Transverse colon (tissue), 4 donors: ENCODE measurements at regions not wholly inside any gene's neighbourhood (a gene's known extent, or its start where the extent isn't known, plus 50 kb on each side); places are given as distances from the start of the nearest gene placed in this dataset.

Source experiments
- DNase-seq: peaks from one replicate; pipeline ENCODE4 v3.0.0-alpha.2; 2019
- H3K27ac ChIP-seq, 4 donors: fragments of 200-600 bp; sonication (generic); 2 replicates each; pipeline ENCODE4 v1.5.1; 2016 to 2018; ENCODE audit warnings: inconsistent platforms in 4 of 4
- H3K27me3 ChIP-seq: fragments of 200-600 bp; sonication (generic); 2 replicates; pipeline ENCODE4 v1.5.1; 2017; ENCODE audit warnings: inconsistent platforms
- H3K36me3 ChIP-seq, 4 donors: fragments of 200-600 bp; sonication (generic); 2 replicates each; pipeline ENCODE4 v1.5.1; 2017 to 2019; ENCODE audit warnings: inconsistent platforms in 4 of 4
- H3K4me1 ChIP-seq, 4 donors: fragments of 200-600 bp; sonication (generic); 2 replicates each; pipeline ENCODE4 v1.5.1; 2017 to 2020; ENCODE audit warnings: inconsistent platforms in 4 of 4
- H3K4me3 ChIP-seq, 4 donors: fragments of 200-600 bp; sonication (generic); 1 replicate in 1 of 4; 2 replicates in 3 of 4; pipeline versions ENCODE4 v1.5.1 to v1.6.1; 2017 to 2019; ENCODE audit warnings: inconsistent platforms in 4 of 4
- H3K9me3 ChIP-seq, 2 donors: fragments of 200-600 bp; sonication (generic); 2 replicates each; pipeline ENCODE4 v1.5.1; 2017 to 2019; ENCODE audit warnings: inconsistent platforms in 2 of 2
- EP300 ChIP-seq: sonication (generic); formaldehyde crosslinking; IDR thresholded peaks from one replicate; pipeline ENCODE4 v1.6.1; 2017; ENCODE audit warnings: antibody characterized with exemption, low read depth
- POLR2A ChIP-seq: fragments of 450-650 bp; IDR thresholded peaks from one replicate; pipeline ENCODE4 v1.6.1; 2016; ENCODE audit warnings: antibody characterized with exemption, mild to moderate bottlenecking, moderate library complexity
- POLR2AphosphoS5 ChIP-seq, 3 donors: sonication (generic); formaldehyde crosslinking; IDR thresholded peaks; one replicate each; pipeline ENCODE4 v1.6.1; 2016; ENCODE audit warnings: antibody characterized with exemption in 3 of 3
- WGBS, 2 donors: methylation state at CpG; one replicate each; pipeline ENCODE4 v1.1.5; 2018; ENCODE audit warnings: low coverage in 1 of 2; 5-methylcytosine and 5-hydroxymethylcytosine counted together
- in situ Hi-C, 4 donors: fragments of 200-750 bp; cut with MboI; loops; one replicate each; pipeline versions ENCODE4 v1.15.0 to v1.15.1; 2017; ENCODE audit warnings: low sequenced_read_pairs in 3 of 4, low pct_ligation_motif_present in 1 of 4, low pct_unique_long_range_greater_than_20kb in 1 of 4
- intact Hi-C: fragments of 100-400 bp; cut with DNase I; formaldehyde crosslinking; loops from one replicate; pipeline ENCODE4 v1.15.1; 2023; ENCODE audit warnings: low total_unique reads
- TF ChIP-seq, protein P1 (sequence below), 5 experiments: fragments of 200-600 bp in 3 of 5; fragments of 450-650 bp in 2 of 5; sonication (generic) in 3 of 5; IDR thresholded peaks; 1 replicate in 2 of 5; 2 replicates in 3 of 5; pipeline ENCODE4 v1.5.1; 2016 to 2017; ENCODE audit warnings: antibody characterized with exemption in 5 of 5, inconsistent platforms in 3 of 5, mild to moderate bottlenecking in 2 of 5, moderate library complexity in 1 of 5

DNA sequence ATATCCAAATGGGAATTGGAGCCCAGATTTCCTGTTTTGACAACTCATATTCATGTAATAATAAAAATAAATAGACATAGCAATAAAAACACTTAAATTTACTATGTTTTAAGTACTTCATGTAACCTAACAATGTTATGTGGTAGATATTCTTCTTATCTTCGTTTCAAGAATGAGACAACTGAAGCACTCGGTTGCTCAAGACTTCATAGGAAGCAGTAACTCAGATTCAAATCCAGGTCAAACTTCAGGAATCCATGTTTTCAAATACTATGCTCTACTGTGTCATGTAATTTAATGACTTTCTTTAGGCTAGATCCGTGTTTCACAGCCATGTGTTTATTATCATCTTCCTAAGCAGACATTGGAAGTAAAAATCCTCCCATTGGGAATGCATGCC, 492.2 kb downstream of the CNTN3 start:
- no peak for DNase-seq
- WGBS, 2 donors = 55 to 59% methylated on average over 3 of the region's 3 CpGs
- Histone ChIP-seq H3K27me3 (no peaks in the 10 kb centered on the region), H3K36me3 (no peaks in the 10 kb centered on the region), H3K27ac (no peak overlapping the region), H3K9me3 (no peaks in the 10 kb centered on the region), H3K4me1 (peaks cover 0 to 6% (median 0%) of the 10 kb centered on the region in 4 donors), H3K4me3 (no peak overlapping the region)
- intact Hi-C loops = no loop called here
- TF ChIP-seq POLR2A (no peak), EP300 (no peak), POLR2AphosphoS5 (IDR thresholded peaks at IDR 0.05) (no peak)
- TF ChIP-seq, protein P1, sequence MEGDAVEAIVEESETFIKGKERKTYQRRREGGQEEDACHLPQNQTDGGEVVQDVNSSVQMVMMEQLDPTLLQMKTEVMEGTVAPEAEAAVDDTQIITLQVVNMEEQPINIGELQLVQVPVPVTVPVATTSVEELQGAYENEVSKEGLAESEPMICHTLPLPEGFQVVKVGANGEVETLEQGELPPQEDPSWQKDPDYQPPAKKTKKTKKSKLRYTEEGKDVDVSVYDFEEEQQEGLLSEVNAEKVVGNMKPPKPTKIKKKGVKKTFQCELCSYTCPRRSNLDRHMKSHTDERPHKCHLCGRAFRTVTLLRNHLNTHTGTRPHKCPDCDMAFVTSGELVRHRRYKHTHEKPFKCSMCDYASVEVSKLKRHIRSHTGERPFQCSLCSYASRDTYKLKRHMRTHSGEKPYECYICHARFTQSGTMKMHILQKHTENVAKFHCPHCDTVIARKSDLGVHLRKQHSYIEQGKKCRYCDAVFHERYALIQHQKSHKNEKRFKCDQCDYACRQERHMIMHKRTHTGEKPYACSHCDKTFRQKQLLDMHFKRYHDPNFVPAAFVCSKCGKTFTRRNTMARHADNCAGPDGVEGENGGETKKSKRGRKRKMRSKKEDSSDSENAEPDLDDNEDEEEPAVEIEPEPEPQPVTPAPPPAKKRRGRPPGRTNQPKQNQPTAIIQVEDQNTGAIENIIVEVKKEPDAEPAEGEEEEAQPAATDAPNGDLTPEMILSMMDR (IDR thresholded peaks at IDR 0.05) = no peak
- in situ Hi-C loops = no loop called here

DNA sequence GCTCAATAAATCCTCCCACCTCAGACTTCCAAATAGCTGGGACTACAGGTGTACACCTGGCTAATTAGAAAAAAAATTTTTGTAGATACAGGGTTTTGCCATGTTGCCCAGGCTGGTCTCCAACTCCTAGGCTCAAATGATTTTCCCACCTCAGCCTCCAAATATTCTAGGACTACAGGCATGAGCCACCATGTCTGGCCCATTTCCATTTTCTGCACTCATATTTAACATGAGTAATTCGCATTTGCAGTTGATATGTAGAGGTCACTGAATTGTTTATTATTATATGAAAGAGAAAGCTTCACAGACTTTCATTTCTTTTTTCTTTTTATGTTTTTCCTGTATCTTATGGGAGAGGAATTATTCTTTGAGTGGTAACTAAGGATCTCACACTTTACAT, 492.7 kb downstream of the CNTN3 start:
- in situ Hi-C loops = no loop called here
- peaks cover 0 to 6% (median 0%) of the 10 kb centered on the region in 4 donors for H3K4me1 ChIP-seq
- WGBS, 2 donors = 66 to 67% methylated on average over 1 of the region's 1 CpG
- no peak overlapping the region for H3K27ac ChIP-seq
- no peaks in the 10 kb centered on the region for H3K36me3 ChIP-seq
- intact Hi-C loops = no loop called here
- no peak for TF ChIP-seq POLR2AphosphoS5 (IDR thresholded peaks at IDR 0.05)
- TF ChIP-seq EP300 = no peak
- TF ChIP-seq POLR2A = no peak
- TF ChIP-seq, protein P1 (IDR thresholded peaks at IDR 0.05) = no peak
- no peak for DNase-seq
- no peaks in the 10 kb centered on the region for H3K9me3 ChIP-seq
- H3K27me3 ChIP-seq = no peaks in the 10 kb centered on the region
- no peak overlapping the region for H3K4me3 ChIP-seq

DNA sequence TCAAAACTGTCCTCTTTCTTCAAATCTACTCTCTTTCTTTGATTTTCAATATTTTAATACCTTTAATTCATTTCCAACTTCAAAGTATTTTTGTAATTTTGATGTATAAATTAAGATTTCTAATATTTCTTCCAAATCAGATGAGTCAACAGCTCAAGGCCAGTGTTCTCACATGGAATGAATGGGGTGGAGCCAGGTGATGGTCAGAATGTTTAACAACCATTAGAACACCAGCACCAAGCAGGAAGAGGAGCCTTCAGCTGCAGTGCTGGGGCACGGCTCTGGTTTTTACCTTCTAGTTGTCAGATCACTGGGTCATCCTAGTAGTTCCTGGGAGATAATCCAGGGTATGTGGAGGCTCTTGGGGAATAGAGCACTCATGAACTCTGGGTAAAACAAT, 494.5 kb upstream of the PDZRN3 start:
- in situ Hi-C loops = no loop called here
- peaks cover 0 to 6% (median 0%) of the 10 kb centered on the region in 4 donors for H3K4me1 ChIP-seq
- TF ChIP-seq POLR2AphosphoS5 (IDR thresholded peaks at IDR 0.05) (no peak), EP300 (no peak), POLR2A (no peak)
- TF ChIP-seq, protein P1 (IDR thresholded peaks at IDR 0.05) = no peak
- DNase-seq = no peak
- H3K27me3 ChIP-seq = no peaks in the 10 kb centered on the region
- 60 to 74% methylated on average over 1 of the region's 1 CpG for WGBS, 2 donors
- no peak overlapping the region for H3K4me3 ChIP-seq
- no peaks in the 10 kb centered on the region for H3K9me3 ChIP-seq
- peak overlapping the region in 3 of 4 donors; percentile 10 to 41 (median 39) for H3K27ac ChIP-seq
- no peaks in the 10 kb centered on the region for H3K36me3 ChIP-seq
- intact Hi-C loops = no loop called here

DNA sequence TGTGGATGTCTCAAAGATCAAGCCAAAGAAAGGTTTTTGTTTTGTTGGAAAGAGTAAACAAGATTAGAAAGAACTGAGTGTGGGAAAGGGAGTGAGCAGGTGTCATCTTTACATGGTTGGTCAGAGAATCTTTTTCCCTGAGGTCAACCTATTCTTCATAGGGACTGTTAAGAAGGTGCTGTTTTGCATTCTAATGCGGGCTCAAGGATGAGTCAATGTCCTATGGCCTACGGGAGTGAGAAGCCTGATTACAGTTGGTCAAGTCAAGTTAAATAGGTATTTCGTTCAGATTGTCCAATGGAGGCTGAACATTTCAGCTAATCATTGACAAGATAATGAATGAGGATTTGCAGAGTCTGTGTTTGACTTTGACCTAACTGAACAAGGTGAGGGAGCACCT, 491.2 kb upstream of the PDZRN3 start:
- no peak for DNase-seq
- intact Hi-C loops (no loop called here), in situ Hi-C loops (no loop called here)
- H3K9me3 ChIP-seq = no peaks in the 10 kb centered on the region
- no peaks in the 10 kb centered on the region for H3K27me3 ChIP-seq
- TF ChIP-seq, protein P1 (IDR thresholded peaks at IDR 0.05) = no peak
- TF ChIP-seq POLR2AphosphoS5 (IDR thresholded peaks at IDR 0.05) (no peak), EP300 (no peak), POLR2A (no peak)
- H3K4me3 ChIP-seq = no peak overlapping the region
- H3K4me1 ChIP-seq = peaks cover 0 to 6% (median 0%) of the 10 kb centered on the region in 4 donors
- H3K27ac ChIP-seq = no peak overlapping the region
- 74 to 80% methylated on average over 1 to 3 of the region's 3 CpGs for WGBS, 2 donors
- no peaks in the 10 kb centered on the region for H3K36me3 ChIP-seq
